ENCODE measurements at regions not wholly inside any gene's neighbourhood (a gene's known extent, or its start where the extent isn't known, plus 50 kb on each side); places are given as distances from the start of the nearest gene placed in this dataset.

DNA sequence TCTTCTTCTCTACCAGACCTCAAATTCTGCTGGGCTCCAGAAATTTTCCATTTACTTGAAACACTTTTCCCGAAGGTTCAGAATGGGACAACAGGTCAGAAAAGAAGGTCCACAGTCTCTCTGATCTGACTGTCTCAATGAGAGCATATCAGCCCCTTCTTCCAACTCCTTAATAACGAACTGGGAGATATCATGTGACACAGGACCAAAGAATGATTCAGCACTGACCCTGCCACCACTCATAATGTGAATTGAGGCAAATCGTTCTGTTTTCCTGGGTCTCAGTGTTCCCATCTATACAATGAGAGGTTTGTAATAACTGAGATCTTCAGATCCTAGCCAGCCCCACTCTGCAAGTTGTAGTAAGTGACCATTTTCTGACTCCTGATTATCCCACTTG, 500.5 kb downstream of the NTRK3 start:
- TF ChIP-seq POLR2A (IDR thresholded peaks at IDR 0.05; ENCODE audit: low read depth, low read length): no peak
- TF ChIP-seq, protein P1, sequence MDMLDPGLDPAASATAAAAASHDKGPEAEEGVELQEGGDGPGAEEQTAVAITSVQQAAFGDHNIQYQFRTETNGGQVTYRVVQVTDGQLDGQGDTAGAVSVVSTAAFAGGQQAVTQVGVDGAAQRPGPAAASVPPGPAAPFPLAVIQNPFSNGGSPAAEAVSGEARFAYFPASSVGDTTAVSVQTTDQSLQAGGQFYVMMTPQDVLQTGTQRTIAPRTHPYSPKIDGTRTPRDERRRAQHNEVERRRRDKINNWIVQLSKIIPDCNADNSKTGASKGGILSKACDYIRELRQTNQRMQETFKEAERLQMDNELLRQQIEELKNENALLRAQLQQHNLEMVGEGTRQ (IDR thresholded peaks at IDR 0.05; ENCODE audit: low read depth, low read length): no peak
- no peak for TF ChIP-seq RAD21 (IDR thresholded peaks at IDR 0.05; ENCODE audit: low read length)
